ENCODE measurements at regions not wholly inside any gene's neighbourhood (a gene's known extent, or its start where the extent isn't known, plus 50 kb on each side); places are given as distances from the start of the nearest gene placed in this dataset.

DNA sequence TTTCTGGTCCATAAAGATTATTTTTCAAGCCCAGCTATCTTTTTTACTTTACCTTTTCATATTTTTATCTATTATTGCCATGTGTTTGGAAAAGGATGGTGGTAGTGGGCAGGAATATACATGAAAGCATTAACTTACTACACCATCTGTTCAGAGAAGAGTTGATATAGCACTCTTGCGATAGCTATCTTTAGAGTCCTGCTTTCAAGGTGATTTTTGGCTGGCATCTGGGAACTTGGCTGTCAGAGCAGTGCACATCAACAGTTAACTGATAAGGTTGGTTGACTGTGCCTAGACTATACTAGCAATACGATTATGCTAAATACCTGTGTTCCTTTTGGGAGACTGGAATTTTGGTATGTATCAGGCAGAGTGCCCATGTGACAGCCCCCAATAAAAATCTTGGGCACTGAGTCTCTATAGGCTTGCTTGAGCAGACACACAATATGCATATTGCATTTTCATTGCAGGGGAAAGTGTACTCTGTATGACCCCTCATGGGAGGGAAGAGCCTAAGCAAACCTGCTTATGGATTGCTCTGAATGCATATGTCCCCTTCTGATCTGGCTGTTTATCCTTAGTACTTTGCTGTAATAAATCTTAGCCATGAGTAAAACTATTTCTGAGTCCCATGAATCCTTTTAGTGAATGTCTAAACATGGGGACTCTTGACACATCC is 227.6 kb upstream of the C9orf72 start:
- TF ChIP-seq, protein P1, sequence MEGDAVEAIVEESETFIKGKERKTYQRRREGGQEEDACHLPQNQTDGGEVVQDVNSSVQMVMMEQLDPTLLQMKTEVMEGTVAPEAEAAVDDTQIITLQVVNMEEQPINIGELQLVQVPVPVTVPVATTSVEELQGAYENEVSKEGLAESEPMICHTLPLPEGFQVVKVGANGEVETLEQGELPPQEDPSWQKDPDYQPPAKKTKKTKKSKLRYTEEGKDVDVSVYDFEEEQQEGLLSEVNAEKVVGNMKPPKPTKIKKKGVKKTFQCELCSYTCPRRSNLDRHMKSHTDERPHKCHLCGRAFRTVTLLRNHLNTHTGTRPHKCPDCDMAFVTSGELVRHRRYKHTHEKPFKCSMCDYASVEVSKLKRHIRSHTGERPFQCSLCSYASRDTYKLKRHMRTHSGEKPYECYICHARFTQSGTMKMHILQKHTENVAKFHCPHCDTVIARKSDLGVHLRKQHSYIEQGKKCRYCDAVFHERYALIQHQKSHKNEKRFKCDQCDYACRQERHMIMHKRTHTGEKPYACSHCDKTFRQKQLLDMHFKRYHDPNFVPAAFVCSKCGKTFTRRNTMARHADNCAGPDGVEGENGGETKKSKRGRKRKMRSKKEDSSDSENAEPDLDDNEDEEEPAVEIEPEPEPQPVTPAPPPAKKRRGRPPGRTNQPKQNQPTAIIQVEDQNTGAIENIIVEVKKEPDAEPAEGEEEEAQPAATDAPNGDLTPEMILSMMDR (IDR thresholded peaks at IDR 0.05; ENCODE audit: insufficient read depth, low read length) = no peak
- H3K4me3 ChIP-seq (ENCODE audit: low read depth, low read length) = no peak overlapping the region
- DNase-seq (ENCODE audit: low read depth) = no peak

DNA sequence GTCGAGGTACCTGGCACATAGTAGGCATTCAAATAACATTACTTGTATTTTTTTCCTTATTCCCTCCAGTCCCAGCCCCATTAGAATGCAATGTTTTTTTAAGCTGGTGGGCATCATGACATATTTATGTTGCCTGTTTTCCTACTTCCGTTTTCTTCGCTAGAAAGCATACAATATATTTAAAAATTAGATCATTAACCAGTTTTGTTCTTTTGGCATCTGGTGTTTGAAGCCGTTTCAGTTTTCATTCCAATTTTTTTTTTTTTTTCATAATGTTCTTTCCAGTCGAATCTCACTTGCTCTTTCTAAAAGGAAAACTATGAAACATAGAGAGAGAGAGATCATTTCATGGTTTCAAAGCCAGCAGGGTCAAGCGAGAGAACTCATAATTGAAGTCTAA is 228.3 kb upstream of the C9orf72 start:
- DNase-seq (ENCODE audit: low read depth) = no peak
- H3K4me3 ChIP-seq (ENCODE audit: low read depth, low read length) = no peak overlapping the region
- TF ChIP-seq, protein P1 (IDR thresholded peaks at IDR 0.05; ENCODE audit: insufficient read depth, low read length) = no peak

DNA sequence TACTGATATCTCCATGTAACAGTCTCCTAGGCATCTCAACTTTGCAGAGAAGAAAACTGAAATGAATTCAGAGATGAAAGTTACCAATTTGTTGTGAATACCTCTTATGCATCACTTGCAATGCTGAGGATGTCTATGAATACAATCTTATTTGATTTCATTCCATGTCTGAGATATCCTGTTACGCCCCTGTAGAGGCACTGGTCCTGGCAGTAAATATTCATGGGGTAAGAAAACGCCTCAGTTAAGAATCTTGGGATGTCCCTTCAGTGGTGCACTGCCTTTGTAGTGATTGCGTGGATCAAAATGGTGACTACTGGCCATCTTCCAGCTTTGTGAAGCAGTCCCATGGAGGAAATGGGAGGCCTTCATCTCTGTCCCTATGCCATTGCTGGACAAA is 229.1 kb upstream of the C9orf72 start:
- no peak overlapping the region for H3K4me3 ChIP-seq (ENCODE audit: low read depth, low read length)
- TF ChIP-seq, protein P1 (IDR thresholded peaks at IDR 0.05; ENCODE audit: insufficient read depth, low read length) = no peak
- DNase-seq (ENCODE audit: low read depth) = no peak

DNA sequence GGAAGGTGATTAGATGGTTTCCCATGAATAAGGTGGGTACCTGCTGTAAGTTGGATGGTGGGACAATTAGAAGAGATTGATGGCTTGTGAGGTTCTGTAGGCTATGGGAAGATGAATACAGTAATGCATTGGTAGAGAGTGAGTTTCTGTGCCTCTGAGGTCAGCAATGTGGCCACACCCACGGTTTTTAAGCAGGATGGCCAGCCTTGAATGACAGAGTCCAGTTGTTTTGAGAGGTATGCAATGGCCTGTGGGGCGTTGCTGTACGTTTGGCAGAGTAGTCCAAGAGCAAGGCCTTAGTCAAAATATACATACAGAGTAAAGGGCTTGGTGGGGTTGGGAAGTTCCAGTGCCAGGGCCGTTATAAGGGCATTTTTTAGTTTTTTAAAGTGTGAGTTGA is 235.6 kb upstream of the C9orf72 start:
- no peak overlapping the region for H3K4me3 ChIP-seq (ENCODE audit: low read depth, low read length)
- no peak for DNase-seq (ENCODE audit: low read depth)
- TF ChIP-seq, protein P1 (IDR thresholded peaks at IDR 0.05; ENCODE audit: insufficient read depth, low read length) = no peak

DNA sequence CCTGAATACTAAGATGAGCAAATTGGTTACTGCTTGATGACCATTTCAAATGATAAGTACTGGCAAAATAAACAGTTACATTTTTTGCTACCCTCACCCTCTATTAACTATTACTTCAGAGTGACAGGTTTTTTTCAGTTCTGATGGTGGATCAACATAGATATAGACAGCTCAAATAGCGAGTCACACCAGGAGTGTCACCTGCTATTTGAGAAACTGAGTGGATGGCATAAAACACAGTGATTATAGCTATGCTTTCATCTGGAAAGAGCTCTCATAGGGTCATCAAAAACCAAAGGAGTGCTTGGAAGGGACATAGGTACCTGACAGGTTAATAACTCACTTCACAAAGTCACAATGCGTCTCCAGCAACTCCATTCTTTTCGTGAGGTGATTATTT is 244.5 kb upstream of the C9orf72 start:
- TF ChIP-seq, protein P1 (IDR thresholded peaks at IDR 0.05; ENCODE audit: insufficient read depth, low read length) = no peak
- no peak overlapping the region for H3K4me3 ChIP-seq (ENCODE audit: low read depth, low read length)
- no peak for DNase-seq (ENCODE audit: low read depth)

DNA sequence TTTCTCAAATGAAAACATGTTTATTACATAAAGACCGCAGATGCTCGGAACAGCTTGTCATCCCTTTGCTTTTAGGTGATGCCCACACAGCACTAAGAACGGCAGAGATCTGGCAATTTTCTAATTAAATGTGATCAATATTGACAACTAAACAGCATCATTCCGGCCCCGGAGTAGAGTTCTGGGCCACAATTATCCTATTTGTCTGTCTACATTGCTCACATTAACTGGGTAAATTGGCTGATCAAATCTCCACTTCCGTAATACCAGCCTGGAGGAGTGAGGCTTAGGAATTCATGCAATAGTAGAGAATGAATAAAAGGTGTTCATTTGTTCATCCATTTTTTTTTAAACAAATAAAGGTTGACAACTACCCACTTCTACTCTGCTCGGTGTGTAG is 245.1 kb upstream of the C9orf72 start:
- no peak for DNase-seq (ENCODE audit: low read depth)
- no peak overlapping the region for H3K4me3 ChIP-seq (ENCODE audit: low read depth, low read length)
- TF ChIP-seq, protein P1 (IDR thresholded peaks at IDR 0.05; ENCODE audit: insufficient read depth, low read length) = no peak

DNA sequence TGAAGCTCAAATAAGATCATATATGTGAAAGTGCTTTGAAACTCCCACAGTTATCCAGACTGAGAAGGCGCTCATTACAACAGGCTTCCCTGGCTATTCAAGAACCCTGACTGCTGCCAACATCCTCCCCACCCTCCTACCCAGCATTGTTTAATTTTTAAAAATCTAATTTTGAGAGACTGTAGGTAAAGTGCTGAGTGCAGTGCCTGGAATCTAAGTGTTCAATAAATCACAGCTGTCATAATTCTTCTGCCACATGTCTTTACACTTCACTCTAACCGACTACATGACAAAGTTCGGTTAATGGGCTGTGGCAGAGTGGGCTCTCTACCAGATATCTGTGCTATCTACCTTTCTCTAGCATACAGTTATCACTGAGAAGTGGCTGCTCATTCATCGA is 255.6 kb upstream of the C9orf72 start:
- H3K4me3 ChIP-seq (ENCODE audit: low read depth, low read length) = no peak overlapping the region
- TF ChIP-seq, protein P1 (IDR thresholded peaks at IDR 0.05; ENCODE audit: insufficient read depth, low read length) = no peak
- no peak for DNase-seq (ENCODE audit: low read depth)
